Epithelial cell of proximal tubule (primary cell): ENCODE measurements at regions not wholly inside any gene's neighbourhood (a gene's known extent, or its start where the extent isn't known, plus 50 kb on each side); places are given as distances from the start of the nearest gene placed in this dataset.

Experiments
- DNase-seq: peaks from one replicate; pipeline ENCODE4 v3.0.0-alpha.2; 2011; ENCODE audit warnings: low read depth
- H3K4me3 ChIP-seq: 2 replicates; pipeline ENCODE4 v1.5.1; 2011; ENCODE audit warnings: low read depth, mild to moderate bottlenecking, low read length
- CTCF ChIP-seq: conservative IDR thresholded peaks from 2 replicates; pipeline ENCODE4 v1.5.1; 2012; ENCODE audit warnings: low read depth, mild to moderate bottlenecking, low read length

DNA sequence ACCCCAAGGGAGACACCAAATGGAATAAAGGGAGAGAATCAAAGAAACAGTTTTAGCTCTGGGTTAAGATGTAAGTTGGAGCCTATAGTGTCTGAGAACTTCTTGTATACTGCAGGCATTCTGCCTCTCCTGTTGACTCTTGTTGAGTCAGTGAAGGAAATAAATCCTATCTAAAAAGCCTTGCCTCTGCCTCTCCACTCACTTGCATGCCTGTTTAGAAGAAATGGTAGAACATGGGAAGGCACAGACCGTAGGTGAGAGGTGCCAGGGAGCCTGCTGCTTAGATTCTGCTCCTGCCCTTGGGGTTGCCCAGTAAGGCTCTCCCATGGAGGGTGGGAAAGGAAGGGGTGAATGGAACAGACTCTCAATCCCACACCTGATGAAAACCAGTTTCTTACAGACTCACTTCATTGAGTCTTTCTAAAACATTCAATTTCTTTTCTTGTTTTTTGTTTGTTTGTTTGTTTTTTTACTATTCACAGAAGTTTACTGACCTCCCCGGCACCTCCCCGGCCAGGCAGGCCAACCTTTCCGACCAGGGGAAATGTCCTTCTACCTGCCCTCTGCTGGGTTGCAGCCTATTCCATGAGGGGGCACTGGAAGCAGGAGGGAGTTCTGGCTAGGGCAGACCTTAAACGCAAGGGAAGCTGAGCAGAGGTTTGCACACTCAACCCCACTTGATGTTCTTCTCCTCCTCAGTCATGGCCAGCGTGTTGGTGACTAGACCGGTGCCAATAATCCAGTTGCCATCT lies 211.7 kb upstream of the WSB1 start:
- H3K4me3 ChIP-seq, result no peak overlapping the region
- no peak for DNase-seq
- no peak for TF ChIP-seq CTCF

- DNase-seq, result no peak
- no peak for TF ChIP-seq CTCF
- H3K4me3 ChIP-seq, result no peak overlapping the region
These were observed 211.1 kb upstream of the WSB1 start for GRCh38 chr17:27082775-27083154.

- DNase-seq, result no peak
- H3K4me3 ChIP-seq, result no peak overlapping the region
- TF ChIP-seq CTCF, result no peak
These were observed 210.3 kb upstream of the WSB1 start for GRCh38 chr17:27083408-27084185.

DNA sequence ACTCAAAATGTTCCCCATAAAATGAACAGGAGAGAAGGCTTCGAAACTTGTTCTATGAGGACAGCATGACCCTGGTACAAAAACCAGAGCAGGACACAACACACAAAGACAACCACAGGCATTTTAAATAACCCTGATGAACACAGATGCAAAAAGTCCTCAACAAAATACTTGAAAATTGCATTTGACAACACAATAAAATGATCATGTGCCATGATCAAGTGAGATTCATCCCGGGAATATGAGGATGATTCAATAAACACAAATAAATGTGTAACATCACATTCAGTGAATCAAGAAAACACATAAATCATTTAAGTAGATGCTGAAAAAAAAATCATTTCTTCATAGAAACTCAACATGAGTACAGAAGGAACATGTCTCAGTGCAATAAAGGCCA lies 208.4 kb upstream of the WSB1 start:
- no peak for DNase-seq
- no peak for TF ChIP-seq CTCF
- H3K4me3 ChIP-seq, result no peak overlapping the region

- no peak for DNase-seq
- no peak for TF ChIP-seq CTCF
- H3K4me3 ChIP-seq, result no peak overlapping the region
These were observed 207.4 kb upstream of the WSB1 start for GRCh38 chr17:27086526-27086925.

DNA sequence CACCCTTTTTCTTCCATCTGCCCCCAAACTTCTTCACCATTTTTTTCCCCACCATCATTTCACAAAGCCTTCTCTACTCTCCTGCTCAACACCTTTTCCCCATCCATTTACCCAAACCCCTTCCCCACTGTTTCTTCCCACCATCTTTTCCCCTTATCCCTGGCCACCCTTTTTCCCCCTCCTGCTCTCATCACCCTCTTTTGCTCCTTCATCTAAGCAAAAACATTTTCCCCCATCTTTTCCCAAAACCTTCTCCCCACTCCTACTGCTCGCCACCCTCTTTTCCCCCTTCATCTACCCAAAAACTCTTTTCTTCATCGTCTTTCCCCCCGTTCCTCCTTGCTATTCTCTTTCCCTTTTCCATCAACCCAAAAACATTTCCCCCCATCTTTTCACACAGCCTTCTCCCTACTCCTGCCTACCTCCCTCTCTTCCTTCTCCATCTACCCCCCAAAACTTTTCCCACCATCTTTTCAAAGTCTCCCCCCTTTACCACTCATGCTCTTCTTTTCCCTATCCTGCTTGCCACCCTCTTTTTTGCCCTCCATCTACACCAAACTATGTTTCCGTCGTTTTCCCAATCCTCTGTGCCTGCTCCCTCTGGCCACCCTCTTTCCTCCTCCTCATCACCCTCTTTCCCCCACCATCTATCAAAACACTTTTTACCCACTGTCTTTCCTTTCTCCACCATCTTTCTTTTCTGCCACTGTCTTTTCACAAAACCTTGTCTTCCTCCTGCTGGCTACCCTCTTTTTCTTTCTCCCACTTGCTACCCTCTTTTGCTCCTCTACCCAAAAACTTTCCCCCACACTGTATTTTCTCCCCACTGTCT lies 205.8 kb upstream of the WSB1 start:
- no peak overlapping the region for H3K4me3 ChIP-seq
- no peak for DNase-seq
- no peak for TF ChIP-seq CTCF
